ENCODE measurements at regions not wholly inside any gene's neighbourhood (a gene's known extent, or its start where the extent isn't known, plus 50 kb on each side); places are given as distances from the start of the nearest gene placed in this dataset.

DNA sequence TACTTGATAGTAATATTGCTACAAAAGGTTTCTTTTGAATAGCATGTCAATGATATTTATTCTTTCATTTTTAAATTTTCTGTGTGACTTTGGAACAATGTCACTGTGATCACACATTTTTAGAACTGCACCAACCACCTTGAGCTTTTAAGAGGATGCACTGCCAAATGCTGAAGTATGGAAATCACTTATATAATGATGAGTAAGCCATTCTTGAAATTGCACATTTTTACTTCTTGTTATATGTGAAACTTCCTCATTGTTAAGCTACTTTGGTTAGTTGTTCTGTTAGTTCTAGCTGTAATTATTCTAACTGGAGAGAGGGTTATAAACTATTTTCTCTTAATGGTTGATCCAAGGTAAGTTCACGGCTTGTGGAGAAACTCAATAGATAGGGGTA lies 547.5 kb downstream of the ZIC1 start:
- Histone ChIP-seq H3K4me3 (no peak overlapping the region), H3K36me3 (no peaks in the 10 kb centered on the region), H3K27ac (no peak overlapping the region), H3K4me1 (no peaks in the 10 kb centered on the region), H3K9me3 (peaks cover 0 to 6% (median 0%) of the 10 kb centered on the region in 8 donors), H3K27me3 (replicated peaks in 1 of 7) (no peaks in the 10 kb centered on the region)
- TF ChIP-seq POLR2A (IDR thresholded peaks at IDR 0.05) (no peak), POLR2AphosphoS5 (IDR thresholded peaks at IDR 0.05) (no peak), CTCF (IDR thresholded peaks at IDR 0.05 in 8 of 11, conservative IDR thresholded peaks at IDR 0.05 in 3 of 11) (no peak)
- intact Hi-C loops (cut with DNase I; ENCODE audit: low total_unique reads), result no loop called here
- DNase-seq, result no peak
- 82 to 97% (median 87%) methylated on average over 1 of the region's 1 CpG for WGBS, 5 donors

DNA sequence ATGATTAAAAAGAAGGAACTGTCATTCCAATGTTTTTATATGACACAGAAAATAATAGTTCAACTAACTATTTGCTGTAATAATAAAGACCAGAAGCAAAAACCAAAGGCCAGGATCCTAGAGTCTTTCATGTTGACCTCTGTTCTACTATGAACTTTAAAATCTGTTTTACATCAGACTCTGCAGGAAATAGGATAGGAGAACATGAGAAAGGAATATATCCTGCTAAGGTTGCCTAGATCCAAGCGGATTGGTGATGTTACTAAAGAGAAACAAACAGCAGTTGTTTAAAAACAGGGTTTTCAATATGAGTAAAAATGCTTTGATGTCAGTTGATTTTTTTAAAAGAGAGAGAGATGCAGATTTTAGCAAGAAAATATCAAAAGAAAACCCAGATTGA lies 549.6 kb downstream of the ZIC1 start:
- no peak overlapping the region for H3K27ac ChIP-seq
- peaks cover 0 to 6% (median 0%) of the 10 kb centered on the region in 8 donors for H3K9me3 ChIP-seq
- no peaks in the 10 kb centered on the region for H3K36me3 ChIP-seq
- TF ChIP-seq POLR2AphosphoS5 (IDR thresholded peaks at IDR 0.05), result no peak
- no peak for TF ChIP-seq POLR2A (IDR thresholded peaks at IDR 0.05)
- TF ChIP-seq CTCF (IDR thresholded peaks at IDR 0.05 in 8 of 11, conservative IDR thresholded peaks at IDR 0.05 in 3 of 11), result no peak
- 70 to 96% (median 88%) methylated on average over 1 of the region's 1 CpG for WGBS, 5 donors
- H3K27me3 ChIP-seq (replicated peaks in 1 of 7), result no peaks in the 10 kb centered on the region
- H3K4me1 ChIP-seq, result no peaks in the 10 kb centered on the region
- intact Hi-C loops (cut with DNase I; ENCODE audit: low total_unique reads), result no loop called here
- no peak overlapping the region for H3K4me3 ChIP-seq
- DNase-seq, result no peak

DNA sequence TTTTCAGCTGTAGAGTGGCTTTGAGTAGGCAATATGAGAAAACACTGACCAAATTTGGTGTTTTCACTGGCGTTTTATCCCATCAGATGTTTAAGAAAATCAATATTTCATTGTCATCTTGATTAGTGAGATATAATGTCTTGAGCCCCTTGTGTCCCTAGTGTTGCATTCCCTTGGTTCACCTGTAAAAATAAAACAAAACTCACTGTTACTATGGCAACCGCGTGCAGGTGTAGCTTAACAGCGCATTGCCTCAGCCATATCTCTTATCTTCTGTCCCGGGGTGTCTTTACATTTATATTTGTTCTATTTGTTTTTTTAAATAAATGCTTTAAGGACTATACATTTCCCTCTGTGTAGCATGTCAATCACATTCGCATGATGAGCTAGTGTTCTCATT lies 551.6 kb downstream of the ZIC1 start:
- no peak for DNase-seq
- WGBS, 5 donors, result 82 to 85% (median 85%) methylated on average over 6 of the region's 6 CpGs
- H3K36me3 ChIP-seq, result no peaks in the 10 kb centered on the region
- H3K27me3 ChIP-seq (replicated peaks in 1 of 7), result no peaks in the 10 kb centered on the region
- intact Hi-C loops (cut with DNase I; ENCODE audit: low total_unique reads), result no loop called here
- H3K4me1 ChIP-seq, result no peaks in the 10 kb centered on the region
- no peak overlapping the region for H3K27ac ChIP-seq
- no peaks in the 10 kb centered on the region for H3K9me3 ChIP-seq
- no peak overlapping the region for H3K4me3 ChIP-seq
- TF ChIP-seq CTCF (IDR thresholded peaks at IDR 0.05 in 8 of 11, conservative IDR thresholded peaks at IDR 0.05 in 3 of 11) (no peak), POLR2AphosphoS5 (IDR thresholded peaks at IDR 0.05) (no peak), POLR2A (IDR thresholded peaks at IDR 0.05) (no peak)

GRCh38 chr3:147962408-147963164 lies 553.4 kb downstream of the ZIC1 start:
- Histone ChIP-seq H3K27ac (no peak overlapping the region), H3K36me3 (no peaks in the 10 kb centered on the region), H3K9me3 (no peaks in the 10 kb centered on the region), H3K4me3 (no peak overlapping the region), H3K4me1 (no peaks in the 10 kb centered on the region), H3K27me3 (replicated peaks in 1 of 7) (no peaks in the 10 kb centered on the region)
- no peak for TF ChIP-seq CTCF (IDR thresholded peaks at IDR 0.05 in 8 of 11, conservative IDR thresholded peaks at IDR 0.05 in 3 of 11)
- TF ChIP-seq POLR2A (IDR thresholded peaks at IDR 0.05), result no peak
- no peak for TF ChIP-seq POLR2AphosphoS5 (IDR thresholded peaks at IDR 0.05)
- intact Hi-C loops (cut with DNase I; ENCODE audit: low total_unique reads), result no loop called here
- WGBS, 5 donors, result 60 to 81% (median 69%) methylated on average over 5 of the region's 5 CpGs
- no peak for DNase-seq
